Right cardiac atrium (tissue), 5 donors: ENCODE measurements at regions not wholly inside any gene's neighbourhood (a gene's known extent, or its start where the extent isn't known, plus 50 kb on each side); places are given as distances from the start of the nearest gene placed in this dataset.

ENCODE experiments used
- ATAC-seq, 2 donors: fragments of 200-7000 bp; cut with Tn5 transposase; one replicate each; pipeline versions ENCODE4 v1.8.0 to v1.9.1; 2020; ENCODE audit warnings: moderate library complexity in 2 of 2, mild to moderate bottlenecking in 1 of 2
- DNase-seq, 3 donors: peaks; one replicate each; pipeline ENCODE4 v3.0.0-alpha.2; 2020
- H3K27ac ChIP-seq: one replicate; pipeline ENCODE4 v1.5.1; 2013; ENCODE audit warnings: mild to moderate bottlenecking, low read length, control low read depth, moderate library complexity
- H3K27me3 ChIP-seq: one replicate; pipeline ENCODE4 v1.6.1; 2013; ENCODE audit not compliant: control insufficient read depth, insufficient read depth
- H3K4me1 ChIP-seq: one replicate; pipeline ENCODE4 v1.6.1; 2013; ENCODE audit warnings: low read length; ENCODE audit not compliant: control insufficient read depth, insufficient read depth
- H3K4me3 ChIP-seq: one replicate; pipeline ENCODE4 v1.5.1; 2013; ENCODE audit warnings: low read length, control low read depth
- H3K9me3 ChIP-seq: one replicate; pipeline ENCODE4 v1.6.1; 2013; ENCODE audit warnings: low read length; ENCODE audit not compliant: control insufficient read depth
- WGBS: extraction: QIAGEN DNeasy Blood & Tissue Kit; methylation state at CpG from one replicate; pipeline ENCODE4 v1.1.7; 2013; 5-methylcytosine and 5-hydroxymethylcytosine counted together
- intact Hi-C, 4 donors: fragments of 100-400 bp; cut with DNase I; formaldehyde crosslinking; loops; one replicate each; pipeline versions ENCODE4 v1.11.0 to v1.14.0; 2022 to 2023
- donor health status: healthy with polysubstance abuse.
- donor health status: DM: no; HTN: yes; CAD: no.
- donor health status: DM: no; HTN: no; CAD: no.
- donor health status: DM: no; HTN: yes; CAD: no; lungs with severe emphysema.
- donor health status: DM: yes; HTN: yes; CAD: no.

GRCh38 chr14:95442016-95442632 is 74.3 kb downstream of the SYNE3 start:
- DNase-seq (no peak), ATAC-seq (no peak)
- Histone ChIP-seq H3K9me3 (no peaks in the 10 kb centered on the region), H3K4me3 (no peak overlapping the region), H3K4me1 (no peaks in the 10 kb centered on the region), H3K27ac (no peak overlapping the region), H3K27me3 (no peaks in the 10 kb centered on the region)
- 70% methylated on average over 6 of the region's 6 CpGs for WGBS
- intact Hi-C loops = loop anchor here (2.0 to 10.0 kb wide), 3 partner anchors 85 to 553 kb away; no protein-coding TSS in a partner anchor

GRCh38 chr14:95440951-95441350 is 75.5 kb downstream of the SYNE3 start:
- no peak for ATAC-seq
- WGBS = 73% methylated on average over 2 of the region's 2 CpGs

GRCh38 chr14:95440496-95440895 is 76.0 kb downstream of the SYNE3 start:
- intact Hi-C loops = loop anchor here in 3 of 4 donors (5.0 to 10.0 kb wide), 2 partner anchors 87 to 554 kb away; no protein-coding TSS in a partner anchor
- Histone ChIP-seq H3K4me1 (no peaks in the 10 kb centered on the region), H3K27me3 (no peaks in the 10 kb centered on the region), H3K4me3 (no peak overlapping the region), H3K9me3 (no peaks in the 10 kb centered on the region), H3K27ac (no peak overlapping the region)
- DNase-seq (no peak), ATAC-seq (no peak)
- WGBS = 74% methylated on average over 5 of the region's 5 CpGs

More at GRCh38 chr14:95440951-95441350, 75.5 kb downstream of the SYNE3 start:
- no peak for DNase-seq
- H3K4me3 ChIP-seq = no peak overlapping the region
- H3K27me3 ChIP-seq = no peaks in the 10 kb centered on the region
- H3K9me3 ChIP-seq = no peaks in the 10 kb centered on the region
- H3K4me1 ChIP-seq = no peaks in the 10 kb centered on the region
- no peak overlapping the region for H3K27ac ChIP-seq
- intact Hi-C loops = loop anchor here in 3 of 4 donors (5.0 to 10.0 kb wide), 2 partner anchors 86 to 554 kb away; no protein-coding TSS in a partner anchor

GRCh38 chr14:95439881-95440280 is 76.6 kb downstream of the SYNE3 start:
- H3K27me3 ChIP-seq = no peaks in the 10 kb centered on the region
- WGBS = 90% methylated on average over 14 of the region's 14 CpGs
- no peak overlapping the region for H3K27ac ChIP-seq
- H3K9me3 ChIP-seq = no peaks in the 10 kb centered on the region
- no peak for ATAC-seq
- DNase-seq = no peak
- H3K4me3 ChIP-seq = no peak overlapping the region
- no peaks in the 10 kb centered on the region for H3K4me1 ChIP-seq
- intact Hi-C loops = loop anchor here (5.0 to 10.0 kb wide), 5 partner anchors 87 to 555 kb away; no protein-coding TSS in a partner anchor

GRCh38 chr14:95437715-95438114 is 78.7 kb downstream of the SYNE3 start:
- H3K27ac ChIP-seq = no peak overlapping the region
- H3K4me1 ChIP-seq = no peaks in the 10 kb centered on the region
- no peak overlapping the region for H3K4me3 ChIP-seq
- ATAC-seq (no peak), DNase-seq (no peak)
- no peaks in the 10 kb centered on the region for H3K9me3 ChIP-seq
- no peaks in the 10 kb centered on the region for H3K27me3 ChIP-seq
- intact Hi-C loops = loop anchor here in 2 of 4 donors (10.0 kb wide), 3 partner anchors 273 to 343 kb away; no protein-coding TSS in a partner anchor
- WGBS = 93% methylated on average over 5 of the region's 5 CpGs

GRCh38 chr14:95436354-95436753 is 80.1 kb downstream of the SYNE3 start:
- Histone ChIP-seq H3K4me3 (no peak overlapping the region), H3K27ac (no peak overlapping the region), H3K4me1 (no peaks in the 10 kb centered on the region), H3K27me3 (no peaks in the 10 kb centered on the region), H3K9me3 (no peaks in the 10 kb centered on the region)
- intact Hi-C loops = loop anchor here in 2 of 4 donors (10.0 kb wide), 3 partner anchors 272 to 342 kb away; no protein-coding TSS in a partner anchor
- 82% methylated on average over 4 of the region's 4 CpGs for WGBS
- DNase-seq (no peak), ATAC-seq (no peak)

GRCh38 chr14:95434121-95434520 is 82.3 kb downstream of the SYNE3 start:
- H3K27me3 ChIP-seq = no peaks in the 10 kb centered on the region
- DNase-seq (no peak), ATAC-seq (no peak)
- H3K4me3 ChIP-seq = no peak overlapping the region
- intact Hi-C loops = loop anchor here in 2 of 4 donors (5.0 to 10.0 kb wide), 4 partner anchors 269 to 747 kb away; no protein-coding TSS in a partner anchor
- H3K4me1 ChIP-seq = no peaks in the 10 kb centered on the region
- no peak overlapping the region for H3K27ac ChIP-seq
- 88% methylated on average over 1 of the region's 1 CpG for WGBS
- H3K9me3 ChIP-seq = no peaks in the 10 kb centered on the region

GRCh38 chr14:95433094-95433478 is 83.4 kb downstream of the SYNE3 start:
- H3K27me3 ChIP-seq = no peaks in the 10 kb centered on the region
- DNase-seq = no peak
- H3K9me3 ChIP-seq = no peaks in the 10 kb centered on the region
- WGBS = 90% methylated on average over 8 of the region's 8 CpGs
- H3K4me1 ChIP-seq = no peaks in the 10 kb centered on the region
- no peak for ATAC-seq
- intact Hi-C loops = loop anchor here in 2 of 4 donors (5.0 to 10.0 kb wide), 4 partner anchors 268 to 746 kb away; no protein-coding TSS in a partner anchor
- no peak overlapping the region for H3K4me3 ChIP-seq
- H3K27ac ChIP-seq = no peak overlapping the region

- intact Hi-C loops = loop anchor here in 2 of 4 donors (5.0 to 10.0 kb wide), 4 partner anchors 268 to 745 kb away; no protein-coding TSS in a partner anchor
- peak in 2 of 3 donors; percentile 76 to 79 for DNase-seq
- WGBS = 50% methylated on average over 20 of the region's 20 CpGs
- H3K9me3 ChIP-seq = no peaks in the 10 kb centered on the region
- no peaks in the 10 kb centered on the region for H3K4me1 ChIP-seq
- peak; percentile 80 to 83 for ATAC-seq
- H3K27me3 ChIP-seq = no peaks in the 10 kb centered on the region
- H3K4me3 ChIP-seq = no peak overlapping the region
- no peak overlapping the region for H3K27ac ChIP-seq
Observed at GRCh38 chr14:95432144-95433093, 84.0 kb downstream of the SYNE3 start.

- Histone ChIP-seq H3K27ac (no peak overlapping the region), H3K27me3 (no peaks in the 10 kb centered on the region), H3K9me3 (no peaks in the 10 kb centered on the region), H3K4me3 (no peak overlapping the region), H3K4me1 (no peaks in the 10 kb centered on the region)
- intact Hi-C loops = loop anchor here in 2 of 4 donors (5.0 to 10.0 kb wide), 4 partner anchors 267 to 744 kb away; no protein-coding TSS in a partner anchor
- ATAC-seq (peak; percentile 38 to 52), DNase-seq (no peak)
- WGBS = 75% methylated on average over 17 of the region's 17 CpGs
Observed at GRCh38 chr14:95431199-95432143, 85.0 kb downstream of the SYNE3 start.
